ENCODE measurements at regions not wholly inside any gene's neighbourhood (a gene's known extent, or its start where the extent isn't known, plus 50 kb on each side); places are given as distances from the start of the nearest gene placed in this dataset.

DNA sequence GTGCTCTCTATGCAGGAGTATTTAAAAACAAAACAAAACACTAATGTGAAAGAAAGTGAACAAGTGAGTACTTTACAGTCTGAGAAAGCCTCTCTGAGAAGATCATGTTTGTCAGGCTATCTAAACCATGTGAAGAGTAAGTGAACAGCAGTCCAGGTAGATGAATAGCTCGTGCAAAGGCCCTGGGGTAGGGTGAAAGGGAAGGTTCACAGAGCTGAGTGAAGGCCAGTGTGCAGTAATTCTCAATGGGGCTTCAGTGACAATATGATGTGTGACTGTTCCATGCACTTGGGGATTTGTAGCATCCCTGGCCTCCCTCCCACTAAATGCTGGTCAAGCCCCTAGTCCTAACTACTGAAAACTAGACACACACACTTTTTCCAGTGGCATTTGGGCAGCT is 488.9 kb upstream of the JARID2 start:
- no peak overlapping the region for H3K4me3 ChIP-seq (ENCODE audit: low read depth, low read length)
- in situ Hi-C loops (cut with HindIII; ENCODE audit: low sequenced_read_pairs), result no loop called here
- TF ChIP-seq, protein P1, sequence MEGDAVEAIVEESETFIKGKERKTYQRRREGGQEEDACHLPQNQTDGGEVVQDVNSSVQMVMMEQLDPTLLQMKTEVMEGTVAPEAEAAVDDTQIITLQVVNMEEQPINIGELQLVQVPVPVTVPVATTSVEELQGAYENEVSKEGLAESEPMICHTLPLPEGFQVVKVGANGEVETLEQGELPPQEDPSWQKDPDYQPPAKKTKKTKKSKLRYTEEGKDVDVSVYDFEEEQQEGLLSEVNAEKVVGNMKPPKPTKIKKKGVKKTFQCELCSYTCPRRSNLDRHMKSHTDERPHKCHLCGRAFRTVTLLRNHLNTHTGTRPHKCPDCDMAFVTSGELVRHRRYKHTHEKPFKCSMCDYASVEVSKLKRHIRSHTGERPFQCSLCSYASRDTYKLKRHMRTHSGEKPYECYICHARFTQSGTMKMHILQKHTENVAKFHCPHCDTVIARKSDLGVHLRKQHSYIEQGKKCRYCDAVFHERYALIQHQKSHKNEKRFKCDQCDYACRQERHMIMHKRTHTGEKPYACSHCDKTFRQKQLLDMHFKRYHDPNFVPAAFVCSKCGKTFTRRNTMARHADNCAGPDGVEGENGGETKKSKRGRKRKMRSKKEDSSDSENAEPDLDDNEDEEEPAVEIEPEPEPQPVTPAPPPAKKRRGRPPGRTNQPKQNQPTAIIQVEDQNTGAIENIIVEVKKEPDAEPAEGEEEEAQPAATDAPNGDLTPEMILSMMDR (IDR thresholded peaks at IDR 0.05; ENCODE audit: low read depth, low read length, missing control alignments), result no peak
- no peak for DNase-seq (ENCODE audit: low read depth)

DNA sequence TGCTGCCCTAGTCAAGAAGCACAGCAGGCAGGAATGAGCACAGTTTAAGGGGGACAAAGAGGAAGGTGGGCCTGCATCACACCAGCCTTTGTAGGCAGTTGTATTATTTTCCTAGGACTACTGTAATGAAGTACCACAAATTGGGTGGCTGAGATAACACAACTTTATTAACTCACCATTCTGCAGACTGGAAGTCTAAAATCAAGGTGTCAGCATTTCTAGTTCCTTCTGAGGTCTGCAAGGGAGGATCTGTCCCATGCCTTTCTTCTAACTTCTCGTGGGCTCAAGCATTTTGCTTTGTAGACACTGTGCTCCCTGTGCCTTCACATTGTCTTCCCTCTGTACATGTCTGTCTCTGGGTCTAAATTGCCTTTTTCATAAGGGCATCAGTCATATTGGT is 488.5 kb upstream of the JARID2 start:
- TF ChIP-seq, protein P1 (IDR thresholded peaks at IDR 0.05; ENCODE audit: low read depth, low read length, missing control alignments), result no peak
- H3K4me3 ChIP-seq (ENCODE audit: low read depth, low read length), result no peak overlapping the region
- DNase-seq (ENCODE audit: low read depth), result no peak
- in situ Hi-C loops (cut with HindIII; ENCODE audit: low sequenced_read_pairs), result no loop called here

DNA sequence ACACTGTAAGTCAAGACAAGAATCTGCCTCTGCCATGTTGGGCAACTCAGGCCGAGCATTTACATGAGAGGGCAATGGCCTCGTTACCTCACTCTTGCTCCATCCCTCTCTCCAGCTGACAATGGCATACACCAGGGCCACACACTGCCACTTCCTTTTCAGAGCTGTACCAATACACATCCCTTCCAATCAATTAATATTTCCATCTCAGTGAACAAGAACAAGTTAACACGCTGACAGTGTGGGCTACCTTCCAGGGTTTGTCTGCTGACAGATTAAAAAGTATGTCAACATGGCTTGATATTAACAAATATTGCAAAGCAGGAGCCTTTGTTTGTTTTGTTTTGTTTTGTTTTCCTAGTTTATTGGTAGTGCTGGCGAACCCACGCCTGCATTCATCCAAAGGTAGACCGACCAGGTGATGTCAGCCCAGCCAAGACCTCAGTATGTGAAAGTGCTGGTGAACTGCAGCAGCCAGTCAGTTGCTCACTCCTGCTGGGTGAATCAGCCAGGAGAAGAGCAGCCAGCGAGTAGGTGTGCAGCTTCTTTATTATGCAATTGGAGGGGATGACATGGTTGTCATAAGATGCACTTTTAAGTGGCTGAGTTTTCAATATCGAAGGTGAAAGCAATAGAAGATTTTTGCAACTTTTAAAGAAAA is 487.3 kb upstream of the JARID2 start:
- in situ Hi-C loops (cut with HindIII; ENCODE audit: low sequenced_read_pairs), result no loop called here
- TF ChIP-seq, protein P1 (IDR thresholded peaks at IDR 0.05; ENCODE audit: low read depth, low read length, missing control alignments), result no peak
- DNase-seq (ENCODE audit: low read depth), result no peak
- H3K4me3 ChIP-seq (ENCODE audit: low read depth, low read length), result no peak overlapping the region

DNA sequence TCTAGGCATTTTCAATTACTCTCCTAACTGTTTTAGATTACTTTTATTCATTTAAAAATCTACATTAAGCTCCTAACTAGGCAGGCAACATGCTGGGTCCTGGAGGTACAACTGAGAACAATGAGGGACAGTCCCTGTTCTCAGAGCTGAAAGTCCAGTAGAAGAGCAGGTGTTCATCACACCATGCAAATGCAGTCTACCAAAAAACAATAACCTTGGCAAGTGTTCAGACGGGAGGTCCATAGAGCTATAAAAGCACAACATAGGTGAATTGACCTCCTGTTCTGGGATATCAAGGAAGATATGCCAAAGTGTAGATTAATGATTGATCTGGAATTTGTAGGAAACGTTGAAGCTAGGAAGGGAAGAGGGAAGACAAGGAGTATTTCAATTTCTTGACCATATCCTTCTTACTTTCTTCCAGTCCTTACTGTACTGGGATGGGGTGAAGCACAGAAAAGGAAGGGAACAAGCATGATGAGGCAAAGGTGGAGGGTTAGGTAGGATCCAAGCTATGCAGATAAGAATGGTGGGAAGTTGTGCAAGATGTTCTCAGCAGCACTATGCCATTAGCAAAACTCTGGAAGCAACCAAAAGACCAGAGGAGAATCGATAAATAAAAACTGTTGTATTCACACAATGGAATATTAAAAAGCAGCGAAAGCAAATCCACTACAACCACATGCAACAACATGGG is 485.7 kb upstream of the JARID2 start:
- H3K4me3 ChIP-seq (ENCODE audit: low read depth, low read length), result no peak overlapping the region
- no peak for DNase-seq (ENCODE audit: low read depth)
- TF ChIP-seq, protein P1 (IDR thresholded peaks at IDR 0.05; ENCODE audit: low read depth, low read length, missing control alignments), result no peak
- in situ Hi-C loops (cut with HindIII; ENCODE audit: low sequenced_read_pairs), result no loop called here

DNA sequence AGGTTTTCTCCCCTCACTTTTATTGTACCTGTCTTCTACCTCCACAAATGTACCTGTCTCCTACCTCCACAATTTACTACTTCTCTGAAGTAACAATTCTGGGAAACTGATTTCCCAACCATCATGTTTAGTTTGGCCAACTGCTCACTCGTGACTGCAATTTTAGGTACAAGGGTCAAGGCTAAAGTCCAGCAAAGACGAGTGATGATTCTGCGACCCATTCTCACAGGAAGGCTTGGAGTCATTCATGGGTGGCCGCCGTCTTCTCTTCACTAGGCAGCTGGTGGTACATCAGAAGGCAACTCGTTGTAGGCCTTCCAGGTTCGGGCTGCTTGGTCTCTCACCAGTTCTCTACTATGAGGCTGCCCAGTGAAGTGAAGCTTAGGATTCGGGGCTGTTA is 483.8 kb upstream of the JARID2 start:
- TF ChIP-seq, protein P1 (IDR thresholded peaks at IDR 0.05; ENCODE audit: low read depth, low read length, missing control alignments), result no peak
- DNase-seq (ENCODE audit: low read depth), result no peak
- H3K4me3 ChIP-seq (ENCODE audit: low read depth, low read length), result no peak overlapping the region
- in situ Hi-C loops (cut with HindIII; ENCODE audit: low sequenced_read_pairs), result no loop called here

DNA sequence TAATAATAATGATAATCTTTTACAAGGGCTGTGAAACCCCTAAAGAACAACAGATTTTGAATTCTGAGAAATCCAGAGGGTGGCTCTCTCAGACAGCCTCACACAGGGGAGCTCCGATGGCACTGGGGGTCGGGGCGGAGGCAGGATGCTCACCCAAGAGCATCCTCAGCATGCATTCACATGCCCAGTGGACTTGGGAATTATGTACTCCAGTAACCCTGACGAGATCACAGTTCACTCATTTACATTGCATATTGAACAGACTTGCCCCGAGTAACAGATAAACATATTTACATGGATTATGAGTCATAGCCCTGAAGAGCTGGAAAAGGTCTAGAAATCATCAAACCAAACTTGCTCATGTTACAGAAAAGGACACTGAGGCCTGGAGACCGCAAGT is 482.7 kb upstream of the JARID2 start:
- TF ChIP-seq, protein P1 (IDR thresholded peaks at IDR 0.05; ENCODE audit: low read depth, low read length, missing control alignments), result no peak
- in situ Hi-C loops (cut with HindIII; ENCODE audit: low sequenced_read_pairs), result no loop called here
- DNase-seq (ENCODE audit: low read depth), result no peak
- no peak overlapping the region for H3K4me3 ChIP-seq (ENCODE audit: low read depth, low read length)

Data from astrocyte of the cerebellum (primary cell).